AG04450 (cell line): ENCODE measurements at regions not wholly inside any gene's neighbourhood (a gene's known extent, or its start where the extent isn't known, plus 50 kb on each side); places are given as distances from the start of the nearest gene placed in this dataset.

ENCODE experiments used
- CTCF ChIA-PET: fragments of 300-600, 350-600 bp; formaldehyde crosslinking; extraction: SDS; loops from one replicate; lab custom pipeline; 2022; ENCODE audit warnings: antibody characterized with exemption, inconsistent platforms; lab: Charles Lee
- POLR2A ChIA-PET: fragments of 350-600 bp; formaldehyde crosslinking; extraction: SDS; loops from one replicate; lab custom pipeline; 2021; ENCODE audit warnings: antibody characterized with exemption, inconsistent platforms; lab: Yijun Ruan, JAX
- DNase-seq: peaks from one replicate; pipeline ENCODE4 v3.0.0-alpha.2; 2011; ENCODE audit warnings: low read depth, low spot score
- H3K27ac ChIP-seq: one replicate; pipeline ENCODE4 v1.5.1; 2012; ENCODE audit warnings: low read depth, low read length, control low read depth
- H3K27me3 ChIP-seq: one replicate; pipeline ENCODE4 v1.6.0; 2012; ENCODE audit warnings: low read length; ENCODE audit not compliant: control insufficient read depth, insufficient read depth
- H3K4me3 ChIP-seq: 2 replicates; pipeline ENCODE4 v1.5.1; 2011; ENCODE audit warnings: mild to moderate bottlenecking, low read depth, low read length, control low read depth
- H3K9me3 ChIP-seq: 2 replicates; pipeline ENCODE4 v1.5.1; 2012; ENCODE audit warnings: low read length; ENCODE audit not compliant: control insufficient read depth, insufficient read depth
- CTCF ChIP-seq: IDR thresholded peaks from 2 replicates; pipeline ENCODE4 v1.5.1; 2011; ENCODE audit warnings: low read depth, low read length, control low read depth, inconsistent platforms

GRCh38 chr5:116911074-116911473 lies 336.5 kb upstream of the SEMA6A start:
- no peak for DNase-seq
- no peaks in the 10 kb centered on the region for H3K27me3 ChIP-seq
- H3K4me3 ChIP-seq, result no peak overlapping the region
- ChIA-PET CTCF (no interaction called here), POLR2A (no interaction called here)
- H3K27ac ChIP-seq, result no peak overlapping the region
- peaks cover 3% of the 10 kb centered on the region; the same call in 1 of the 2 replicates for H3K9me3 ChIP-seq
- TF ChIP-seq CTCF, result no peak

GRCh38 chr5:116908537-116908936 lies 333.9 kb upstream of the SEMA6A start:
- CTCF ChIA-PET, result no interaction called here
- H3K27ac ChIP-seq, result no peak overlapping the region
- no peak for TF ChIP-seq CTCF
- POLR2A ChIA-PET, result no interaction called here
- H3K4me3 ChIP-seq, result no peak overlapping the region
- H3K27me3 ChIP-seq, result no peaks in the 10 kb centered on the region
- DNase-seq, result no peak
- H3K9me3 ChIP-seq, result no peaks in the 10 kb centered on the region

GRCh38 chr5:116905885-116906284 lies 331.3 kb upstream of the SEMA6A start:
- H3K27ac ChIP-seq, result no peak overlapping the region
- no peak overlapping the region for H3K4me3 ChIP-seq
- DNase-seq, result no peak
- peaks cover 6% of the 10 kb centered on the region for H3K9me3 ChIP-seq
- no peaks in the 10 kb centered on the region for H3K27me3 ChIP-seq
- ChIA-PET POLR2A (no interaction called here), CTCF (no interaction called here)
- TF ChIP-seq CTCF, result no peak

- POLR2A ChIA-PET, result no interaction called here
- CTCF ChIA-PET, result no interaction called here
These were observed 326.2 kb upstream of the SEMA6A start for GRCh38 chr5:116900793-116901192.

GRCh38 chr5:116898917-116899316 lies 324.3 kb upstream of the SEMA6A start:
- peaks cover 8% of the 10 kb centered on the region for H3K9me3 ChIP-seq
- H3K27me3 ChIP-seq, result no peaks in the 10 kb centered on the region
- DNase-seq, result no peak
- H3K27ac ChIP-seq, result no peak overlapping the region
- POLR2A ChIA-PET, result no interaction called here
- CTCF ChIA-PET, result no interaction called here
- TF ChIP-seq CTCF, result no peak
- no peak overlapping the region for H3K4me3 ChIP-seq

More at GRCh38 chr5:116900793-116901192, 326.2 kb upstream of the SEMA6A start:
- Histone ChIP-seq H3K4me3 (no peak overlapping the region), H3K9me3 (peaks cover 8% of the 10 kb centered on the region), H3K27ac (no peak overlapping the region), H3K27me3 (no peaks in the 10 kb centered on the region)
- no peak for DNase-seq
- TF ChIP-seq CTCF, result no peak
